NCI-H345 treated with DMSO at 0.1 percent for 48 hours (cell line): ENCODE measurements at regions not wholly inside any gene's neighbourhood (a gene's known extent, or its start where the extent isn't known, plus 50 kb on each side); places are given as distances from the start of the nearest gene placed in this dataset.

Source experiments
- DNase-seq: peaks from one replicate; lab custom pipeline; 2025; ENCODE audit not compliant: unreplicated experiment; lab: John Stamatoyannopoulos, UW

- DNase-seq, result no peak
Measured at GRCh38 chr6:2468601-2468955, 223.2 kb upstream of the GMDS start.

GRCh38 chr6:2467929-2468600, 222.7 kb upstream of the GMDS start:
- no peak for DNase-seq

GRCh38 chr6:2465336-2465735, 219.9 kb upstream of the GMDS start:
- no peak for DNase-seq

- DNase-seq, result no peak
Measured at GRCh38 chr6:2464641-2465040, 219.2 kb upstream of the GMDS start.

- DNase-seq, result no peak
Measured at GRCh38 chr6:2462831-2463230, 217.4 kb upstream of the GMDS start.

- DNase-seq, result no peak
Measured at GRCh38 chr6:2460216-2460745, 214.9 kb upstream of the GMDS start.

- DNase-seq, result no peak
Measured at GRCh38 chr6:2454180-2454579, 208.8 kb upstream of the GMDS start.

GRCh38 chr6:2450546-2450945, 205.1 kb upstream of the GMDS start:
- peak; percentile 13 for DNase-seq

GRCh38 chr6:2449572-2449940, 204.2 kb upstream of the GMDS start:
- no peak for DNase-seq

- DNase-seq, result peak; percentile 47
Measured at GRCh38 chr6:2448826-2449571, 203.6 kb upstream of the GMDS start.

GRCh38 chr6:2447931-2448330, 202.5 kb upstream of the GMDS start:
- no peak for DNase-seq

- no peak for DNase-seq
Measured at GRCh38 chr6:2447318-2447920, 202.0 kb upstream of the GMDS start.

GRCh38 chr6:2441601-2442475, 196.4 kb upstream of the GMDS start:
- DNase-seq, result no peak

GRCh38 chr6:2440516-2440915, 195.1 kb upstream of the GMDS start:
- no peak for DNase-seq

GRCh38 chr6:2439632-2440031, 194.2 kb upstream of the GMDS start:
- no peak for DNase-seq

GRCh38 chr6:2439082-2439481, 193.7 kb upstream of the GMDS start:
- no peak for DNase-seq

GRCh38 chr6:2436410-2437154, 191.2 kb upstream of the GMDS start:
- no peak for DNase-seq

GRCh38 chr6:2435323-2435722, 189.9 kb upstream of the GMDS start:
- DNase-seq, result no peak

- no peak for DNase-seq
Measured at GRCh38 chr6:2434912-2435311, 189.5 kb upstream of the GMDS start.

GRCh38 chr6:2434116-2434515, 188.7 kb upstream of the GMDS start:
- no peak for DNase-seq

- DNase-seq, result no peak
Measured at GRCh38 chr6:2433711-2434110, 188.3 kb upstream of the GMDS start.
